GM19467 (cell line): ENCODE measurements at regions not wholly inside any gene's neighbourhood (a gene's known extent, or its start where the extent isn't known, plus 50 kb on each side); places are given as distances from the start of the nearest gene placed in this dataset.
A peak's percentile ranks its signal among the peaks of the same experiment; 100 is the strongest.

ENCODE experiments used
- ATAC-seq: cut with Tn5 transposase; IDR thresholded peaks from one replicate; pipeline ENCODE4 v1.9.1; 2021; ENCODE audit warnings: mild to moderate bottlenecking, moderate library complexity; ENCODE audit not compliant: unreplicated experiment

DNA sequence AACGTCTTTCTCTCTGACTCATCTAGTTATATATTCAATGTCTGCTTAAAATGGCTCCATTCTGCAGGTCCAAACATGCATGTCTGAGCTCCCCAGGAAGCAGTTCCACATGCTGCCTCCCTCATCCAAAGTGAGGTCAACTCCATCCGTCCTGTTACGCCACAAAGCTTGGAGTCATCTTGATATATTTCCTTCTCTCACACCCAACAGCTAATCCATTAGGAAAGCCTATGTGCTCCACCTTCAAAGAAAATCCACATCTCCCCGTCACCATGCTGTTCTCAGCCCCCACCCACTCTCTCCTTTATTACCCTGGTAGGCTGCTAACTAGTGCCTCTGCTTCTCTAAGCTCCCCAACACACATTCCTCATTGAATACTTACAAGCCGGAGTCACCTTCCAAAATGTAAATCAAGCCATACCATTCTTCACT is 130.2 kb upstream of the SYNDIG1 start:
- no peak for ATAC-seq

DNA sequence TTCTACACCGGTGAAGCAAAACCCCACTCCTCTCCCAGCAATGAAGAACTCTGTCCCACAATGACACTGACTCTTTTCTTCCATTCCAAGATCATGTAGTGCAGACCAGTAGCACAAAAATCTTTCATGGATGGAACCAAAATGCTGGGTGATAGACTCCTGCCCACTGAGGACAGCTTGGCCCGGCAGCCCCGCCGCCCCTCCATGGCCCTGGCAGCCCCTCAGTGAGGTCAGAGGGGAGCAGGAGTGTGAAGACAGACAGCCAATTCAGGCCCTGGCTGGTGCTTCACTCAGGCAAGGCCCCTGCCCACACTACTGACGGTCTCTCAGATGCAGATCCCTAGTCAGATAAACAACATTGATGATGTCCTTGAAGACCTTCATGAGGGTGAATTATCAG is 131.9 kb upstream of the SYNDIG1 start:
- ATAC-seq, result no peak

GRCh38 chr20:24337069-24337468 is 132.4 kb upstream of the SYNDIG1 start:
- ATAC-seq, result no peak

GRCh38 chr20:24334830-24335229 is 134.6 kb upstream of the SYNDIG1 start:
- no peak for ATAC-seq

DNA sequence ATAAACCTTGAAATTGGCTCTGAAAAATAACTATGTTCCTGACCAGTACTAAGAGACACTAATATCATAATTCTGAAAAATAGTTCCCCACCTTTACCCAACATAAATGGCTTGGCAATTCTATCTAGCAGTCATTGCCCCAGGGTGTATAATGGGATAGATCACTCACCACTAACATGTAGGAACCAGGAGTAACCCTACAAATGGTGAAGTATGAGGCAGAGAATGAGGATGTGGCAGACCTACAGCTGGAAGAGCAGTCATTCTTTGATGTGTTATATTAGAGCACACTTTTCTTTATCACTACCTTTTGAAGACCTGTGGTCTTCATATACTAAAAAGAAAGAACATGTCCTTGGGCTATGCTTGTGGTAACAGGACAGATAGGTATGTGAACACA is 136.5 kb upstream of the SYNDIG1 start:
- ATAC-seq, result no peak

GRCh38 chr20:24331939-24332338 is 137.5 kb upstream of the SYNDIG1 start:
- ATAC-seq, result no peak

DNA sequence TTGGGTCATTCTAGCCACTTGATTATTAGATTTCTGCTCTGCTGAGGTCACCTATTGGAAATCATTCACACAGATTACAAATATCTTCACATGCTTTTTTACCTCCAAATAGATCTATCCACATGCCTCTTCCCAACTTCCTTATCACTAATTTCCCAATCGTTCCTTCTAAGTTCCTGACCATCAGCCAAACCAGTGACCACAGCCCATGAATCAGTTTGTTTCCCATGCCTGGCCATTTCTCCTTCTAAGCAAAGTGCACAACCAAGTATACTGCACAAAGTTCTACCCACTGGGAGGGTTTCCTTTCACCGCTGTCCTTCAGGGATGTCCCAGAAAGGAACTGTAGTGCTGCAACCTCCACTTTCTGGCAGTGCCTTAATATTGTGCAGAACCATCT is 140.5 kb upstream of the SYNDIG1 start:
- ATAC-seq, result no peak

- no peak for ATAC-seq
These were observed 147.5 kb upstream of the SYNDIG1 start for GRCh38 chr20:24321973-24322372.

GRCh38 chr20:24318569-24319352 is 150.7 kb upstream of the SYNDIG1 start:
- ATAC-seq, result no peak

GRCh38 chr20:24317224-24317623 is 152.2 kb upstream of the SYNDIG1 start:
- no peak for ATAC-seq

DNA sequence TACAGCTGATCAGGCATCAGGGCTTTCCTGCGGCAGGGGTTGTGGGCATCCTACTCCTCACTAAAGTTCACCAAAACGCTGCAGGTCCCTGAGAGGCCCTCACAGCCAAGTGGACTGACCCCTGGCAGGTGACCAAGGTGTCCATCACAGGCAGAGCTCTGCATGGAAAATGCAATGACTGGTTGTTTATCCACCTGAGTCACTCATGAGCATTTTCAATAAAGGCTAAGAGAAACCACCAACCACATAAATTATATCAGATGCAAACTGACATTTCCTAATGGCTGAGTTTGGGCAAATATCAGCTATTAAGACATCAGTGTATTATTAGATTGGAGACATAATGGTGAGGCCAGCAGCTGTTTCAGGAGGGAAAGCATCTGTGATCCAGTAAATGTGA is 152.7 kb upstream of the SYNDIG1 start:
- no peak for ATAC-seq

- no peak for ATAC-seq
These were observed 155.4 kb upstream of the SYNDIG1 start for GRCh38 chr20:24314053-24314452.

GRCh38 chr20:24309596-24309995 is 159.8 kb upstream of the SYNDIG1 start:
- no peak for ATAC-seq

GRCh38 chr20:24305371-24305770 is 164.1 kb upstream of the SYNDIG1 start:
- ATAC-seq, result no peak

- ATAC-seq, result no peak
These were observed 165.1 kb upstream of the SYNDIG1 start for GRCh38 chr20:24304291-24304690.

GRCh38 chr20:24303393-24304170 is 165.8 kb upstream of the SYNDIG1 start:
- ATAC-seq, result no peak

GRCh38 chr20:24297993-24298392 is 171.4 kb upstream of the SYNDIG1 start:
- ATAC-seq, result no peak

GRCh38 chr20:24296477-24297261 is 172.8 kb upstream of the SYNDIG1 start:
- ATAC-seq, result no peak

- ATAC-seq, result no peak
These were observed 178.4 kb upstream of the SYNDIG1 start for GRCh38 chr20:24291014-24291413.

GRCh38 chr20:24289737-24290481 is 179.5 kb upstream of the SYNDIG1 start:
- peak; percentile 73 for ATAC-seq

DNA sequence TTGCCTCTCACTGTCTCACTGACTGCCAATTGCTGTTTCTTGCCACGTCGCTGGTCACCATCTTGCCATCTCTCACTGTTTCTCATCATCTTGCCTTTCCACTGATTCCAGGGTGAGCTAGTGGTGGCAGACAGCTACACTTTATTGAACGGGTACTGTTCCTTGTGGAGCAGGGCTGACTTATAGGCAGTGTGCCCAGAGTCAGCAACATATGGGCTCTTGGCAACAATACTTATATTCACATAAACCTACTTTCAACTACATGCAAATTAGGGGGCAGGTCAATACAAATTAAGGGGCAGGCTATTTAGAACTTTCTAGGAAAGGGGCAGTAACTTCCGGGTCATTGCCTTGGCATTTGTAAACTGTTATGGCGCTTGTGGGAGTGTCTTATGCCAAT is 186.2 kb upstream of the SYNDIG1 start:
- no peak for ATAC-seq
